ENCODE measurements at regions not wholly inside any gene's neighbourhood (a gene's known extent, or its start where the extent isn't known, plus 50 kb on each side); places are given as distances from the start of the nearest gene placed in this dataset.

DNA sequence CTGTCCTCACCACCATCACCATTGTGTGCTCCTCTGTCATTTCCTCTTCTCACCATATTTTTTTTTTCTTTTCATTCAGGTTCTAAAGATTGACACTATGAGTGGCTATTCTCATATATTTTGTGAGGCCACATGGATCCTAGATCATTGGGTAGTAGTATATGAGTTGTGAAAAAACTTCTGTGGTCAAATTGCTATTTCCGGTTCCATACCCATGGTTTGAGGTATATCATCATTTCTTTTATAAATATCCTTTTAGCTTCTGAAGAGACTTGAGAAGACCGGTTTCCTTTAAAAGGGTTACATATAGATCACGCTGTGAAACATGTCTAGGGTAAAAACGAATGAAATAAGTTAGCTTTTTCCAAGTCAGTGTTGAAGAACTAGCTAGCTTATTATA is 769.3 kb downstream of the NOVA1 start:
- TF ChIP-seq, protein P1, sequence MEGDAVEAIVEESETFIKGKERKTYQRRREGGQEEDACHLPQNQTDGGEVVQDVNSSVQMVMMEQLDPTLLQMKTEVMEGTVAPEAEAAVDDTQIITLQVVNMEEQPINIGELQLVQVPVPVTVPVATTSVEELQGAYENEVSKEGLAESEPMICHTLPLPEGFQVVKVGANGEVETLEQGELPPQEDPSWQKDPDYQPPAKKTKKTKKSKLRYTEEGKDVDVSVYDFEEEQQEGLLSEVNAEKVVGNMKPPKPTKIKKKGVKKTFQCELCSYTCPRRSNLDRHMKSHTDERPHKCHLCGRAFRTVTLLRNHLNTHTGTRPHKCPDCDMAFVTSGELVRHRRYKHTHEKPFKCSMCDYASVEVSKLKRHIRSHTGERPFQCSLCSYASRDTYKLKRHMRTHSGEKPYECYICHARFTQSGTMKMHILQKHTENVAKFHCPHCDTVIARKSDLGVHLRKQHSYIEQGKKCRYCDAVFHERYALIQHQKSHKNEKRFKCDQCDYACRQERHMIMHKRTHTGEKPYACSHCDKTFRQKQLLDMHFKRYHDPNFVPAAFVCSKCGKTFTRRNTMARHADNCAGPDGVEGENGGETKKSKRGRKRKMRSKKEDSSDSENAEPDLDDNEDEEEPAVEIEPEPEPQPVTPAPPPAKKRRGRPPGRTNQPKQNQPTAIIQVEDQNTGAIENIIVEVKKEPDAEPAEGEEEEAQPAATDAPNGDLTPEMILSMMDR (IDR thresholded peaks at IDR 0.05; ENCODE audit: low read depth, low read length) = no peak
- TF ChIP-seq EZH2phosphoT487 (IDR thresholded peaks at IDR 0.05; ENCODE audit: low read depth) = no peak
